ENCODE measurements at regions not wholly inside any gene's neighbourhood (a gene's known extent, or its start where the extent isn't known, plus 50 kb on each side); places are given as distances from the start of the nearest gene placed in this dataset.

GRCh38 chr2:100198461-100199230 is 56.3 kb upstream of the AFF3 start:
- ChIA-PET POLR2A (no interaction called here), CTCF (ENCODE audit: low intra/inter-chr PET ratio, low total read pairs) (no interaction called here)
- Histone ChIP-seq H3K4me3 (replicated peaks in 1 of 3; ENCODE audit: insufficient read depth in 1 of 3, low read depth in 2 of 3, low read length in 3 of 3) (no peak overlapping the region), H3K9ac (ENCODE audit: insufficient read depth, low read depth, low read length) (no peak overlapping the region), H3K27me3 (ENCODE audit: control insufficient read depth in 1 of 2, insufficient read depth in 2 of 2, low read length in 2 of 2) (peaks cover 5 to 11% of the 10 kb centered on the region in 2 experiments; a peak in 3 of 5 replicates), H3K4me1 (ENCODE audit: insufficient read depth, low read length) (peaks cover 5% of the 10 kb centered on the region; the same call in 1 of the 2 replicates), H3K79me2 (ENCODE audit: insufficient read depth, low read length) (no peaks in the 10 kb centered on the region), H3K4me2 (ENCODE audit: low read depth, low read length) (no peak overlapping the region), H2AFZ (ENCODE audit: low read length) (no peak overlapping the region), H3K9me3 (ENCODE audit: low read length) (no peaks in the 10 kb centered on the region), H4K20me1 (ENCODE audit: insufficient read depth, low read length) (no peaks in the 10 kb centered on the region), H3K27ac (ENCODE audit: extremely low read length, insufficient read depth, low read length) (no peak overlapping the region), H3K36me3 (replicated peaks in 1 of 2; ENCODE audit: control insufficient read depth in 1 of 2, insufficient read depth in 2 of 2, low read length in 2 of 2) (no peaks in the 10 kb centered on the region)
- in situ Hi-C loops (cut with HindIII; ENCODE audit: extremely low pct_ligation_motif_present, low pct_unique_long_range_greater_than_20kb), result no loop called here
- TF ChIP-seq ZNF773 (CRISPR knock-in tag; IDR thresholded peaks at IDR 0.05; ENCODE audit: borderline replicate concordance) (no peak), AHR (CRISPR knock-in tag; IDR thresholded peaks at IDR 0.05) (no peak), PRDM10 (CRISPR knock-in tag; IDR thresholded peaks at IDR 0.05; ENCODE audit: low read depth) (no peak), ZNF513 (CRISPR knock-in tag; conservative IDR thresholded peaks at IDR 0.05) (no peak), ATF1 (CRISPR knock-in tag; IDR thresholded peaks at IDR 0.05) (no peak), NCOA1 (CRISPR knock-in tag; IDR thresholded peaks at IDR 0.05) (no peak), ZNF235 (CRISPR knock-in tag; IDR thresholded peaks at IDR 0.05; ENCODE audit: borderline replicate concordance) (no peak)
- no peak for DNase-seq (ENCODE audit: low spot score)
- ATAC-seq, result peak; percentile 56
- no peak for FAIRE-seq
- intact Hi-C loops (cut with micrococcal nuclease; ENCODE audit: unreplicated experiment), result no loop called here
- WGBS (ENCODE audit: low lambda C conversion rate), result 41% methylated on average over 12 of the region's 13 CpGs
- BruUV-seq (replicated peaks), result no TSS peak

Measured in HepG2 (cell line).